ENCODE measurements at regions not wholly inside any gene's neighbourhood (a gene's known extent, or its start where the extent isn't known, plus 50 kb on each side); places are given as distances from the start of the nearest gene placed in this dataset.

DNA sequence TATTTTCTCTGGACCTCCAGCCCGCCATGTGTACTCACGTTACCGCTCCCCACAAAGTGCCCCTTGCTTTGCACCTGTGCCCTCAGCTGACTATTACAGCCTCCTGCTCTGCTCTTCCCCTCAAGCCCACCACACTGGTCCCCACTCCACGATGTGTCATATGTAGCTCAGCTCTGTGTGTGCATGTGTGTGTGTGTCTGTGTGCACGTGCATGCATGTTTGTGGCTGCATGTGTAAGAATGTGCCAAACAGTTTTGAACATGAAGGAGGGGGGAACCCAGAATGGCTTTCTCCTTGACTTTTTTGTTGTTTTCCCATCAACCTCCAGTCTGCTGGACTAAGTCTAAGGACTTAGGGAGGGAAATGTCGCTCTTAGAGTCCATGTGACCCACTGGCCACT is 54.8 kb upstream of the BTRC start:
- no peak for DNase-seq (ENCODE audit: low read depth)

DNA sequence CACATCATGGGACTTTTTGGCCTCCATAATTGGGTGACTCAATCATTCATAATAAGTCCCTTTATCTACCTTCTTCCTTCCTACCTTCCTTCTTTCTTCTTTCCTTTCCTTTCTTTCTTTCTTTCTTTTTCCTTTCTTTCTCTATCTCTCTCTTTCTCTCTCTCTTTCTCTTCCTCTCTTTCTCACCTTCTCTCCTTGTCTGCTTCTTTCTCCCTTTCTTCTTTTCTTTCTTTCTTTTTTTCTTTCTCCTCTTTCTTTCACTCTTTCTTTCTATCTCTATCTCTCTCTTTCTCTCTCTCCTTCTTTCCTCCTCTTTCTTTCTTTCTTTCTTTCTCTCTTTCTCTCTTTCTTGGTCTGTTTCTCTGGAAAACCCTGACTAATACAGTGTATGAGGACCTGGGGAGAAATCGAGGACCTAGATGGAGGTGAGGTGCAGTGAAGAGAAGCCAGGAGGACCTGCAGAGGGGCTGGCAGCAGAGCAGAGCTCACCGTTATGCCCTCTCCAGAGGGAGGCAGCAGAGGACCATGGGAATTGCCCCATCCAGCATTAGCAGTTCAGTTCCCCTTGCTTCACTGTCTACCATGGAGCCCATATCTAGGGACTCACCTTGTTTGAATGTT is 52.7 kb upstream of the BTRC start:
- DNase-seq (ENCODE audit: low read depth): no peak

DNA sequence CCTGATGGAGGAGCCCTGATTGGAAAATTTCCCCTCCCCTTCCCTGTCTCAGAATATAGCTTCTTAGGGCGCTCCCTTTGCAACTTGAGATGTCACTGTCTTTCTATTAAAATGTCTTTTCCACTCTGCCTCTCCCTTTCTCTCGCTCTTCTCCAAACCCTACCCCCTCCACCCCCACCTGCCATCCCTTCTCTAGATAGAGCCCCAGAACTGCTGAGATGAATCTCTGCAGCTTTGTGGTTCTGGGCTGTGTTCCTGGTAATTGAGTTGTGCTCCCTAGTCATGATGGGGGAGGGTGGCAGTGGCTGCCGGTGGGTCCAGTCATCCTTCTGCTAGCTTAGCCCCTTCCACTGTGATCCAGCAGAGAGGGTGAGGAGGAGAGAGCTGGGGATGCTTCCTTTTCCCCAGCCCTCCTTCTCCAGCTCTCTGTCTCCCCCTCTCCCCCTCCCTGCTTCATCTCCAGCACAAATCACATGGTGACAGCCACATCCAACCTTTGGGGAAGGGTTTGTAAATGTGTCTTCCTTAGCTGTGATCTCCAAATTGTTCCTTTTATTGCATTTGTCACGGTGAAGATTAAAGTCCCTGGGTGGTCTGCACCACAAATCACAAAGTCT is 50.8 kb upstream of the BTRC start:
- no peak for DNase-seq (ENCODE audit: low read depth)

All from stimulated activated CD4-positive, alpha-beta T cell treated with anti-CD3 and anti-CD28 coated beads, Interleukin-2, amount 100 ng/mL, for 4 hours (primary cell).